IPS DF 6.9 (cell line): ENCODE measurements at regions not wholly inside any gene's neighbourhood (a gene's known extent, or its start where the extent isn't known, plus 50 kb on each side); places are given as distances from the start of the nearest gene placed in this dataset.

Experiments used
- DNase-seq: peaks from one replicate; pipeline ENCODE4 v3.0.0-alpha.2; 2013; ENCODE audit warnings: low read depth, low spot score
- H3K27ac ChIP-seq: one replicate; pipeline ENCODE4 v1.5.1; 2013; ENCODE audit warnings: low read length, control low read depth
- H3K27me3 ChIP-seq: 2 replicates; pipeline ENCODE4 v1.6.1; 2013; ENCODE audit warnings: mild to moderate bottlenecking, low read length; ENCODE audit not compliant: control insufficient read depth, insufficient read depth
- H3K36me3 ChIP-seq: 2 replicates; pipeline ENCODE4 v1.6.1; 2013; ENCODE audit warnings: low read length; ENCODE audit not compliant: control insufficient read depth, insufficient read depth
- H3K4me1 ChIP-seq: 2 replicates; pipeline ENCODE4 v1.6.1; 2013; ENCODE audit warnings: low read length; ENCODE audit not compliant: control insufficient read depth, insufficient read depth
- H3K4me3 ChIP-seq: 2 replicates; pipeline ENCODE4 v1.5.1; 2013; ENCODE audit warnings: mild to moderate bottlenecking, low read length
- H3K9me3 ChIP-seq: 2 replicates; pipeline ENCODE4 v1.6.1; 2013; ENCODE audit warnings: low read length, inconsistent platforms; ENCODE audit not compliant: control insufficient read depth, insufficient read depth
- WGBS: extraction: QIAGEN DNeasy Blood & Tissue Kit; methylation state at CpG from one replicate; pipeline ENCODE4 v1.1.7; 2013; ENCODE audit warnings: mixed read lengths, missing lambda C conversion rate; ENCODE audit not compliant: insufficient read length, insufficient coverage; 5-methylcytosine and 5-hydroxymethylcytosine counted together

- no CpG with 5 or more reads among the region's 2 CpGs for WGBS
- no peaks in the 10 kb centered on the region for H3K36me3 ChIP-seq
These were observed 736.1 kb downstream of the HDGFL1 start for GRCh38 chr6:23305325-23305943.

DNA sequence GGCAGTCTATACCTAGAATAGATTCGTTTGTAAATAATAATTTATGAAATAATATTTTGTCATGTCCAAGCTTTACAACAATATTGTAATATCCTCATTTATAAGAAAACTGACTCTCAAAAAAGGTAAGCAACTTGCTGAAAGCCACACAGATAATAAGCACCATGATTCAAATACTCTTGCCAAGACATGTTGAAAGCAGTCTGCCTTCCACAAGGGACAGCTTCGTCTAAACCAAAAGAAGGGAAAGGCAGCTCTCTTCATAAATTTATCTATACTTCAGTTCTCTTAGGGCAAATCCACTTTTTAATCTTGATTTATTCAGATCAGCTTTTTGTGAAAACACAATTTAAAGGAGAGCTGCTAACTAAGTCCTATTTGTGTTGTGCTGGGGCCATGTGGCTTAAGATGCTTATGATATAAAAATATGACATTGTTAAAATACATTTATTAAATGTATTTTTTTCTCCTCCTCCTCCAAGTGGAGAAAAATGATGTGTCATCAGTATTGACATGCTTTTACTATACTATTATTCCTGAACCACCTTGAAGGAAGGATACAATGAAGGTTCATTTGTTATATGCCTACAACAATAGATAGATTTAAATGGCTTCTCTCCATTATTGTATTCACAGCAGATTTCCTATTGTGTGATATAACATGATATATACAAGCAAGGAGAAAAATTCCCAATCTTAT is 737.0 kb downstream of the HDGFL1 start:
- Histone ChIP-seq H3K27ac (no peak overlapping the region), H3K4me1 (no peaks in the 10 kb centered on the region), H3K4me3 (no peak overlapping the region), H3K36me3 (no peaks in the 10 kb centered on the region), H3K9me3 (no peaks in the 10 kb centered on the region), H3K27me3 (no peaks in the 10 kb centered on the region)
- no peak for DNase-seq
- no CpG with 5 or more reads among the region's 2 CpGs for WGBS

More at GRCh38 chr6:23305325-23305943, 736.1 kb downstream of the HDGFL1 start:
- no peaks in the 10 kb centered on the region for H3K9me3 ChIP-seq
- no peak overlapping the region for H3K4me3 ChIP-seq
- H3K27ac ChIP-seq = no peak overlapping the region
- H3K4me1 ChIP-seq = no peaks in the 10 kb centered on the region
- no peaks in the 10 kb centered on the region for H3K27me3 ChIP-seq
- no peak for DNase-seq

DNA sequence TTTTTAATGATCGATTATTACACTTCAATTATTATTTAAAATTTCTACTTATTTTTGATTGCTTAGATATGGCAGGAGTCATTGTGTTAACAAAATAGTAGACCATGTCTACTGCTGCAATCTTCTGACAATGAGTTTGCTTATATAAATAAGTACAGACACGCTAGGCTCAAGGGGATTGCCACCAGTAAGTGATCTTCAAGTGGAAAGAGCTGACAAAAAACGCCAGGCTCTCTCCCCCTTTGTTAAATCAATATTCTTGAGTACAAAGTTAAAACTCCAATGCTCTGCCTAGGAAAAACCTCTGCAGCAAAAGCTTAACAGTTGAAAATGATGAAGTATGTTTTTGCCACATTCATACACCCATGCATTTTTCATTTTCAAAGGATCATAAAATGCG is 738.1 kb downstream of the HDGFL1 start:
- no peak for DNase-seq
- no CpG with 5 or more reads among the region's 4 CpGs for WGBS
- H3K4me1 ChIP-seq = no peaks in the 10 kb centered on the region
- no peak overlapping the region for H3K27ac ChIP-seq
- H3K9me3 ChIP-seq = no peaks in the 10 kb centered on the region
- H3K4me3 ChIP-seq = no peak overlapping the region
- no peaks in the 10 kb centered on the region for H3K36me3 ChIP-seq
- H3K27me3 ChIP-seq = no peaks in the 10 kb centered on the region

DNA sequence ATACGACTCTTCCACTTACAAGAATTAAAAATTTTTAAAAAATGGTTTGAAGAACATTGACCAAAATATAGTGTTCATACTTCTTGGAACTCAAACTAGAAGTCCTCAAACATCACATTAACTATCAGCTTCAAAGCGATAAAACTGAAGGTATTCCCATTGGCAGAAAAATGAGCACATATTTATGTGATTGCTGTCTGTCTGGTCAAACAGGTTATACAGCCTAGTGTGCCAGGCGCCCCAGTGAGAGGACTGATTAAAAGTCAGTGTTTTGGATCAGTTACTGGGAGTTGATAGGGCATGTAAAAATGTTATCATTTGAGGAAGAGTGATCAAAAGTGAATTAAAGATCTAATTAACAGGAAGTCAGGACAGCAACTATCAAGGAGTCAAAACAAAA is 738.8 kb downstream of the HDGFL1 start:
- no peak overlapping the region for H3K4me3 ChIP-seq
- no peaks in the 10 kb centered on the region for H3K36me3 ChIP-seq
- H3K9me3 ChIP-seq = no peaks in the 10 kb centered on the region
- DNase-seq = no peak
- no peak overlapping the region for H3K27ac ChIP-seq
- H3K4me1 ChIP-seq = no peaks in the 10 kb centered on the region
- H3K27me3 ChIP-seq = no peaks in the 10 kb centered on the region
- no CpG with 5 or more reads among the region's 3 CpGs for WGBS

GRCh38 chr6:23311211-23311610 is 741.8 kb downstream of the HDGFL1 start:
- WGBS = no CpG with 5 or more reads among the region's 2 CpGs
- DNase-seq = no peak
- no peak overlapping the region for H3K4me3 ChIP-seq
- H3K27ac ChIP-seq = no peak overlapping the region
- no peaks in the 10 kb centered on the region for H3K27me3 ChIP-seq
- no peaks in the 10 kb centered on the region for H3K4me1 ChIP-seq
- no peaks in the 10 kb centered on the region for H3K9me3 ChIP-seq
- H3K36me3 ChIP-seq = no peaks in the 10 kb centered on the region

GRCh38 chr6:23316131-23316530 is 746.8 kb downstream of the HDGFL1 start:
- H3K9me3 ChIP-seq = no peaks in the 10 kb centered on the region

GRCh38 chr6:23316931-23317330 is 747.6 kb downstream of the HDGFL1 start:
- H3K4me1 ChIP-seq = no peaks in the 10 kb centered on the region
- H3K9me3 ChIP-seq = no peaks in the 10 kb centered on the region
- no CpG with 5 or more reads among the region's 1 CpG for WGBS
- no peak overlapping the region for H3K27ac ChIP-seq
- no peak overlapping the region for H3K4me3 ChIP-seq
- no peaks in the 10 kb centered on the region for H3K36me3 ChIP-seq
- no peak for DNase-seq
- no peaks in the 10 kb centered on the region for H3K27me3 ChIP-seq

More at GRCh38 chr6:23316131-23316530, 746.8 kb downstream of the HDGFL1 start:
- Histone ChIP-seq H3K4me3 (no peak overlapping the region), H3K36me3 (no peaks in the 10 kb centered on the region), H3K4me1 (no peaks in the 10 kb centered on the region), H3K27me3 (no peaks in the 10 kb centered on the region), H3K27ac (no peak overlapping the region)
- no peak for DNase-seq
- no CpG with 5 or more reads among the region's 1 CpG for WGBS

- H3K27me3 ChIP-seq = no peaks in the 10 kb centered on the region
- DNase-seq = no peak
- no CpG with 5 or more reads among the region's 3 CpGs for WGBS
These were observed 750.2 kb downstream of the HDGFL1 start for GRCh38 chr6:23319582-23319981.

DNA sequence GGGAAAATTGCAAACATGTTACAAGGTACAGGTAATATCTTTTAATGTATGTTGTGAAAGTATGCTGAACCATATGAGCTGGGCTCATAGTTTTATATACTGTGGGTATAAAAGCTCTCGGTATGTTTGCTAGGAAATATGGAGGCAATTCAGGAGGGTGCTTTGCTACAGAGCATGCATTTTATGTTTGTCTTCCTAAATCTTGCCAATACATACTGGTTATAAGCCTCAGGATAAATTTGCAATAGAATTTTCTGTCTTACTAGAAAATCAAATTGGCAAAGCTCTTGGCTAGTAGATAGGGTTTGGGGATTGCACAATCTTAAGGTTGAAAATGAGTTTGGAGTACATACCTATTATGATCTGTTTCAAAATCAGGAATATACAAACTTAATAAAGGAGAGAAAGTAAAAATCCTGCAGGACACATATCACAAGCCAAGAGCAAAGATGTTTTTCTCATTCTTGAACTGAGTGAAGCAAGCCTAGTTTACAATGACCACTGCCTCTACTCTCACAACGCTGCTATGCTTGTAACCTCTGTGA is 751.2 kb downstream of the HDGFL1 start:
- Histone ChIP-seq H3K9me3 (no peaks in the 10 kb centered on the region), H3K4me3 (no peak overlapping the region), H3K4me1 (no peaks in the 10 kb centered on the region), H3K27ac (no peak overlapping the region), H3K36me3 (no peaks in the 10 kb centered on the region), H3K27me3 (no peaks in the 10 kb centered on the region)
- WGBS = no CpG with 5 or more reads among the region's 2 CpGs
- DNase-seq = no peak

More at GRCh38 chr6:23319582-23319981, 750.2 kb downstream of the HDGFL1 start:
- H3K36me3 ChIP-seq = no peaks in the 10 kb centered on the region
- H3K4me3 ChIP-seq = no peak overlapping the region
- H3K9me3 ChIP-seq = no peaks in the 10 kb centered on the region
- no peak overlapping the region for H3K27ac ChIP-seq
- no peaks in the 10 kb centered on the region for H3K4me1 ChIP-seq

- no peak overlapping the region for H3K27ac ChIP-seq
- H3K4me3 ChIP-seq = no peak overlapping the region
- no peaks in the 10 kb centered on the region for H3K27me3 ChIP-seq
- no peaks in the 10 kb centered on the region for H3K9me3 ChIP-seq
- H3K36me3 ChIP-seq = no peaks in the 10 kb centered on the region
- DNase-seq = no peak
- no CpG with 5 or more reads among the region's 4 CpGs for WGBS
- H3K4me1 ChIP-seq = no peaks in the 10 kb centered on the region
These were observed 754.5 kb downstream of the HDGFL1 start for GRCh38 chr6:23323897-23324296.
